Immature natural killer cell (primary cell): ENCODE measurements at regions not wholly inside any gene's neighbourhood (a gene's known extent, or its start where the extent isn't known, plus 50 kb on each side); places are given as distances from the start of the nearest gene placed in this dataset.

Experiments used
- DNase-seq, 3 donors: peaks; one replicate each; pipeline ENCODE4 v3.0.0; 2022; ENCODE audit warnings: mixed read lengths in 1 of 3
- H3K27ac Mint-ChIP-seq, 6 donors: one replicate each; pipeline ENCODE4 v1.8.0; 2020; ENCODE audit warnings: mixed read lengths in 6 of 6, mild to moderate bottlenecking in 5 of 6, inconsistent platforms in 4 of 6, moderate library complexity in 3 of 6
- H3K27me3 Mint-ChIP-seq, 3 donors: one replicate each; pipeline ENCODE4 v1.8.0; 2020 to 2021; ENCODE audit warnings: low read depth in 3 of 3, mild to moderate bottlenecking in 3 of 3, mixed read lengths in 3 of 3, moderate library complexity in 3 of 3, inconsistent platforms in 1 of 3
- H3K36me3 Mint-ChIP-seq, 3 donors: one replicate each; pipeline ENCODE4 v1.8.0; 2020; ENCODE audit warnings: mixed read lengths in 3 of 3, inconsistent platforms in 2 of 3, mild to moderate bottlenecking in 2 of 3
- H3K4me1 Mint-ChIP-seq, 2 donors: one replicate each; pipeline ENCODE4 v1.8.0; 2020; ENCODE audit warnings: inconsistent platforms in 2 of 2, mild to moderate bottlenecking in 2 of 2, mixed read lengths in 2 of 2, moderate library complexity in 1 of 2
- H3K4me3 Mint-ChIP-seq, 5 donors: one replicate each; pipeline ENCODE4 v1.8.0; 2020; ENCODE audit warnings: mild to moderate bottlenecking in 5 of 5, mixed read lengths in 5 of 5, inconsistent platforms in 3 of 5, moderate library complexity in 3 of 5
- H3K9me3 Mint-ChIP-seq, 6 donors: one replicate each; pipeline ENCODE4 v1.8.0; 2020; ENCODE audit warnings: mild to moderate bottlenecking in 6 of 6, mixed read lengths in 6 of 6, inconsistent platforms in 4 of 6, moderate library complexity in 3 of 6

- Mint-ChIP-seq H3K36me3 (no peaks in the 10 kb centered on the region), H3K4me1 (no peaks in the 10 kb centered on the region), H3K9me3 (peaks cover 7 to 56% (median 18%) of the 10 kb centered on the region in 6 donors), H3K27ac (no peak overlapping the region), H3K4me3 (no peak overlapping the region), H3K27me3 (no peaks in the 10 kb centered on the region)
- DNase-seq: no peak
Observed at GRCh38 chr5:121138495-121138907, 674.4 kb downstream of the PRR16 start.

GRCh38 chr5:121138952-121139351 lies 674.9 kb downstream of the PRR16 start:
- Mint-ChIP-seq H3K9me3 (peaks cover 7 to 57% (median 19%) of the 10 kb centered on the region in 6 donors), H3K27me3 (peaks cover 0 to 1% (median 0%) of the 10 kb centered on the region in 3 donors), H3K36me3 (no peaks in the 10 kb centered on the region), H3K4me3 (no peak overlapping the region), H3K4me1 (no peaks in the 10 kb centered on the region), H3K27ac (no peak overlapping the region)
- no peak for DNase-seq

- no peak for DNase-seq
- no peaks in the 10 kb centered on the region for H3K36me3 Mint-ChIP-seq
- no peaks in the 10 kb centered on the region for H3K4me1 Mint-ChIP-seq
- H3K27me3 Mint-ChIP-seq: peaks cover 0 to 2% (median 0%) of the 10 kb centered on the region in 3 donors
- peaks cover 3 to 70% (median 23%) of the 10 kb centered on the region in 6 donors for H3K9me3 Mint-ChIP-seq
- H3K27ac Mint-ChIP-seq: no peak overlapping the region
- no peak overlapping the region for H3K4me3 Mint-ChIP-seq
Observed at GRCh38 chr5:121144764-121145163, 680.7 kb downstream of the PRR16 start.

- Mint-ChIP-seq H3K4me3 (no peak overlapping the region), H3K4me1 (no peaks in the 10 kb centered on the region), H3K36me3 (peaks cover 0 to 3% (median 0%) of the 10 kb centered on the region in 3 donors), H3K27me3 (no peaks in the 10 kb centered on the region), H3K9me3 (peaks cover 0 to 38% (median 12%) of the 10 kb centered on the region in 6 donors), H3K27ac (no peak overlapping the region)
- DNase-seq: no peak
Observed at GRCh38 chr5:121151534-121151933, 687.4 kb downstream of the PRR16 start.

GRCh38 chr5:121152411-121152810 lies 688.3 kb downstream of the PRR16 start:
- H3K27ac Mint-ChIP-seq: no peak overlapping the region
- DNase-seq: no peak
- H3K27me3 Mint-ChIP-seq: no peaks in the 10 kb centered on the region
- H3K4me1 Mint-ChIP-seq: no peaks in the 10 kb centered on the region
- H3K9me3 Mint-ChIP-seq: peaks cover 0 to 35% (median 9%) of the 10 kb centered on the region in 6 donors
- H3K4me3 Mint-ChIP-seq: no peak overlapping the region
- H3K36me3 Mint-ChIP-seq: peaks cover 0 to 3% (median 0%) of the 10 kb centered on the region in 3 donors

- no peaks in the 10 kb centered on the region for H3K4me1 Mint-ChIP-seq
- H3K9me3 Mint-ChIP-seq: peaks cover 1 to 39% (median 7%) of the 10 kb centered on the region in 6 donors
- H3K36me3 Mint-ChIP-seq: no peaks in the 10 kb centered on the region
- H3K4me3 Mint-ChIP-seq: no peak overlapping the region
- H3K27ac Mint-ChIP-seq: no peak overlapping the region
- no peaks in the 10 kb centered on the region for H3K27me3 Mint-ChIP-seq
- no peak for DNase-seq
Observed at GRCh38 chr5:121156565-121156964, 692.5 kb downstream of the PRR16 start.

- no peaks in the 10 kb centered on the region for H3K4me1 Mint-ChIP-seq
- H3K9me3 Mint-ChIP-seq: peaks cover 0 to 35% (median 7%) of the 10 kb centered on the region in 6 donors
- no peak overlapping the region for H3K4me3 Mint-ChIP-seq
- H3K36me3 Mint-ChIP-seq: no peaks in the 10 kb centered on the region
- DNase-seq: no peak
- no peak overlapping the region for H3K27ac Mint-ChIP-seq
- H3K27me3 Mint-ChIP-seq: no peaks in the 10 kb centered on the region
Observed at GRCh38 chr5:121158451-121158850, 693.2 kb upstream of the FTMT start.

- H3K9me3 Mint-ChIP-seq: peaks cover 3 to 46% (median 6%) of the 10 kb centered on the region in 6 donors
- no peaks in the 10 kb centered on the region for H3K36me3 Mint-ChIP-seq
- H3K27ac Mint-ChIP-seq: no peak overlapping the region
- H3K4me1 Mint-ChIP-seq: no peaks in the 10 kb centered on the region
- H3K4me3 Mint-ChIP-seq: no peak overlapping the region
- DNase-seq: no peak
- no peaks in the 10 kb centered on the region for H3K27me3 Mint-ChIP-seq
Observed at GRCh38 chr5:121160591-121160990, 691.1 kb upstream of the FTMT start.

- Mint-ChIP-seq H3K4me1 (no peaks in the 10 kb centered on the region), H3K27me3 (peaks cover 0 to 2% (median 0%) of the 10 kb centered on the region in 3 donors), H3K27ac (no peak overlapping the region), H3K4me3 (no peak overlapping the region), H3K9me3 (peaks cover 3 to 23% (median 7%) of the 10 kb centered on the region in 6 donors), H3K36me3 (no peaks in the 10 kb centered on the region)
- DNase-seq: no peak
Observed at GRCh38 chr5:121164632-121165031, 687.0 kb upstream of the FTMT start.

- no peaks in the 10 kb centered on the region for H3K4me1 Mint-ChIP-seq
- no peak overlapping the region for H3K27ac Mint-ChIP-seq
- H3K4me3 Mint-ChIP-seq: no peak overlapping the region
- H3K36me3 Mint-ChIP-seq: no peaks in the 10 kb centered on the region
- no peak for DNase-seq
- H3K9me3 Mint-ChIP-seq: peaks cover 5 to 32% (median 14%) of the 10 kb centered on the region in 6 donors
- peaks cover 0 to 2% (median 0%) of the 10 kb centered on the region in 3 donors for H3K27me3 Mint-ChIP-seq
Observed at GRCh38 chr5:121171361-121171760, 680.3 kb upstream of the FTMT start.

GRCh38 chr5:121171834-121172233 lies 679.8 kb upstream of the FTMT start:
- H3K9me3 Mint-ChIP-seq: peaks cover 5 to 36% (median 14%) of the 10 kb centered on the region in 6 donors
- H3K4me3 Mint-ChIP-seq: no peak overlapping the region
- peaks cover 0 to 2% (median 0%) of the 10 kb centered on the region in 3 donors for H3K27me3 Mint-ChIP-seq
- H3K27ac Mint-ChIP-seq: no peak overlapping the region
- no peaks in the 10 kb centered on the region for H3K36me3 Mint-ChIP-seq
- H3K4me1 Mint-ChIP-seq: no peaks in the 10 kb centered on the region
- DNase-seq: no peak

- DNase-seq: no peak
- Mint-ChIP-seq H3K36me3 (no peaks in the 10 kb centered on the region), H3K9me3 (peaks cover 7 to 48% (median 20%) of the 10 kb centered on the region in 6 donors), H3K27ac (no peak overlapping the region), H3K4me1 (no peaks in the 10 kb centered on the region), H3K27me3 (peaks cover 0 to 2% (median 0%) of the 10 kb centered on the region in 3 donors), H3K4me3 (no peak overlapping the region)
Observed at GRCh38 chr5:121174351-121174750, 677.3 kb upstream of the FTMT start.

- Mint-ChIP-seq H3K27me3 (no peaks in the 10 kb centered on the region), H3K9me3 (peaks cover 7 to 45% (median 16%) of the 10 kb centered on the region in 6 donors), H3K4me3 (no peak overlapping the region), H3K27ac (no peak overlapping the region), H3K36me3 (no peaks in the 10 kb centered on the region), H3K4me1 (no peaks in the 10 kb centered on the region)
- DNase-seq: no peak
Observed at GRCh38 chr5:121175986-121176385, 675.7 kb upstream of the FTMT start.

- H3K27me3 Mint-ChIP-seq: no peaks in the 10 kb centered on the region
- DNase-seq: no peak
- no peak overlapping the region for H3K27ac Mint-ChIP-seq
- H3K9me3 Mint-ChIP-seq: peaks cover 2 to 38% (median 7%) of the 10 kb centered on the region in 6 donors
- H3K36me3 Mint-ChIP-seq: no peaks in the 10 kb centered on the region
- no peak overlapping the region for H3K4me3 Mint-ChIP-seq
- no peaks in the 10 kb centered on the region for H3K4me1 Mint-ChIP-seq
Observed at GRCh38 chr5:121182788-121183490, 668.7 kb upstream of the FTMT start.

- Mint-ChIP-seq H3K27ac (no peak overlapping the region), H3K9me3 (peaks cover 3 to 42% (median 12%) of the 10 kb centered on the region in 6 donors), H3K4me3 (no peak overlapping the region), H3K27me3 (peaks cover 0 to 1% (median 0%) of the 10 kb centered on the region in 3 donors), H3K36me3 (peaks cover 0 to 4% (median 0%) of the 10 kb centered on the region in 3 donors), H3K4me1 (no peaks in the 10 kb centered on the region)
- DNase-seq: no peak
Observed at GRCh38 chr5:121188849-121189248, 662.8 kb upstream of the FTMT start.
